GM12872 (cell line): ENCODE measurements at regions not wholly inside any gene's neighbourhood (a gene's known extent, or its start where the extent isn't known, plus 50 kb on each side); places are given as distances from the start of the nearest gene placed in this dataset.

Experiments
- CTCF ChIP-seq: IDR thresholded peaks from 3 replicates; pipeline ENCODE4 v1.5.1; 2011; ENCODE audit warnings: low read depth, mild to moderate bottlenecking, low read length, moderate library complexity; ENCODE audit not compliant: insufficient read depth

GRCh38 chr5:62707563-62707962 is 128.9 kb downstream of the LRRC70 start:
- no peak for TF ChIP-seq CTCF

GRCh38 chr5:62707131-62707530 is 128.5 kb downstream of the LRRC70 start:
- TF ChIP-seq CTCF, result no peak

- TF ChIP-seq CTCF, result no peak
Measured at GRCh38 chr5:62705022-62705421, 126.4 kb downstream of the LRRC70 start.

- TF ChIP-seq CTCF, result no peak
Measured at GRCh38 chr5:62702126-62702525, 123.5 kb downstream of the LRRC70 start.

- TF ChIP-seq CTCF, result no peak
Measured at GRCh38 chr5:62701036-62701435, 122.4 kb downstream of the LRRC70 start.

GRCh38 chr5:62698756-62699155 is 120.1 kb downstream of the LRRC70 start:
- TF ChIP-seq CTCF, result no peak

GRCh38 chr5:62695274-62695673 is 116.7 kb downstream of the LRRC70 start:
- no peak for TF ChIP-seq CTCF
